ENCODE measurements at regions not wholly inside any gene's neighbourhood (a gene's known extent, or its start where the extent isn't known, plus 50 kb on each side); places are given as distances from the start of the nearest gene placed in this dataset.

- no peak for TF ChIP-seq CTCF (IDR thresholded peaks at IDR 0.05)
- no peak for TF ChIP-seq POLR2A (IDR thresholded peaks at IDR 0.05)
These were observed 786.5 kb upstream of the CITED2 start for GRCh38 chr6:140160909-140161308.
